ENCODE measurements at regions not wholly inside any gene's neighbourhood (a gene's known extent, or its start where the extent isn't known, plus 50 kb on each side); places are given as distances from the start of the nearest gene placed in this dataset.

DNA sequence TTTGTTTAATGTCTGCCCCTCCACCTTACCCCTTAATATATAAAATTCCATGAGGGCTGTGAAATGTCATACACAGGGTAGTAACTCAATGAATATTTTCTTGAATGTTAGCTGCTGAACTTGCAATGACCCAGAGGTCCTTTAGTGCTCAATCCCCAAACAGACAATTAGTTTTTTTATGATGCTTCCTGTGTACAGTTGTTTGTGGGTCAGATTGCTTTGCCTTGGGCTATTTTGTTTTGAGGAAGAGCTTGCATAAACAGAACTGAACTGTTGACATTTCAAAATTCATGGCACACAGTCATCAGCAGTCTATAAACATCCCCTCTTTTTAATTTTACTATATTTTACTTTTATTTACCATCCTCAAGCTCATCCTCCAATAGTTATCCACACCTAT lies 820.5 kb upstream of the SEL1L start:
- Histone ChIP-seq H3K27me3 (ENCODE audit: control insufficient read depth in 2 of 2, insufficient read depth in 2 of 2, low read length in 2 of 2) (no peaks in the 10 kb centered on the region), H3K4me1 (ENCODE audit: control insufficient read depth in 1 of 2, insufficient read depth in 2 of 2, low read length in 2 of 2) (no peaks in the 10 kb centered on the region), H2AFZ (ENCODE audit: insufficient read depth, low read depth, low read length, poor library complexity, severe bottlenecking) (no peak overlapping the region), H3K27ac (ENCODE audit: low read depth in 1 of 2, low read length in 2 of 2) (no peak overlapping the region), H4K20me1 (ENCODE audit: insufficient read depth, low read length) (no peaks in the 10 kb centered on the region), H3K9ac (ENCODE audit: insufficient read depth, low read length, poor library complexity, severe bottlenecking) (no peak overlapping the region), H3K36me3 (replicated peaks in 1 of 2; ENCODE audit: control insufficient read depth in 1 of 2, insufficient read depth in 2 of 2, low read length in 2 of 2) (no peaks in the 10 kb centered on the region), H3K4me3 (replicated peaks in 1 of 3; ENCODE audit: low read depth in 2 of 3, low read length in 3 of 3) (no peak overlapping the region), H3K79me2 (ENCODE audit: insufficient read depth, low read length) (no peaks in the 10 kb centered on the region), H3K4me2 (replicated peaks; ENCODE audit: extremely low read depth, low read length, poor library complexity, severe bottlenecking) (no peak overlapping the region), H3K9me3 (replicated peaks in 1 of 2; ENCODE audit: control insufficient read depth in 1 of 2, insufficient read depth in 1 of 2, low read length in 2 of 2) (no peaks in the 10 kb centered on the region)
- H3K9me3 Mint-ChIP-seq, result peaks cover 0 to 14% (median 0%) of the 10 kb centered on the region in 7 donors
- H3K4me1 Mint-ChIP-seq, result no peaks in the 10 kb centered on the region
- no peaks in the 10 kb centered on the region for H3K27me3 Mint-ChIP-seq (ENCODE audit: low read depth in 3 of 3)
- no peak overlapping the region for H3K4me3 Mint-ChIP-seq
- no peak for DNase-seq
- H3K27ac Mint-ChIP-seq, result no peak overlapping the region
- no peaks in the 10 kb centered on the region for H3K36me3 Mint-ChIP-seq
- intact Hi-C loops (cut with micrococcal nuclease), result no loop called here
- no peak for TF ChIP-seq CTCF (IDR thresholded peaks at IDR 0.05)

DNA sequence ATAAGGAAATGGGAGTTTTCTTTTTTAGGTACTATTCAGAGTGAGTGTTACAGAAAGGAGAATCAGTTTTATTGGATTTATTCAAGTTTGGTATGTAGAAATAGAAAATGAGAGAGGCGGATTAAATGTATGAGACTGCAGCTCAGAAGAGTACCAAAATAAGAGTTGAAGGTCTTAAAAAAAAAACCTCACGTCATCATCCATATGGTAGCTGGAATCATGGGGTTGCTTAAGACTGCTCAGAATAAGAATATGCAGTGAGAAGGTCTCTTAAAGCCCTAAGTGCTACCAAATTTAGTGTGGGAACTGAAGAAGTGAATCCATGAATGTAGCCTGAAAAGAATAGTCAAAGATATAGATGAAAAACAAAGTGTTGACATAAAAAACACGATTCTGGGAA lies 825.5 kb upstream of the SEL1L start:
- Histone ChIP-seq H3K4me3 (replicated peaks in 1 of 3; ENCODE audit: low read depth in 2 of 3, low read length in 3 of 3) (no peak overlapping the region), H3K79me2 (ENCODE audit: insufficient read depth, low read length) (no peaks in the 10 kb centered on the region), H3K36me3 (replicated peaks in 1 of 2; ENCODE audit: control insufficient read depth in 1 of 2, insufficient read depth in 2 of 2, low read length in 2 of 2) (no peaks in the 10 kb centered on the region), H3K9ac (ENCODE audit: insufficient read depth, low read length, poor library complexity, severe bottlenecking) (no peak overlapping the region), H3K4me2 (replicated peaks; ENCODE audit: extremely low read depth, low read length, poor library complexity, severe bottlenecking) (no peak overlapping the region), H3K27ac (ENCODE audit: low read depth in 1 of 2, low read length in 2 of 2) (no peak overlapping the region), H2AFZ (ENCODE audit: insufficient read depth, low read depth, low read length, poor library complexity, severe bottlenecking) (no peak overlapping the region), H4K20me1 (ENCODE audit: insufficient read depth, low read length) (no peaks in the 10 kb centered on the region), H3K27me3 (ENCODE audit: control insufficient read depth in 2 of 2, insufficient read depth in 2 of 2, low read length in 2 of 2) (no peaks in the 10 kb centered on the region), H3K9me3 (replicated peaks in 1 of 2; ENCODE audit: control insufficient read depth in 1 of 2, insufficient read depth in 1 of 2, low read length in 2 of 2) (no peaks in the 10 kb centered on the region), H3K4me1 (ENCODE audit: control insufficient read depth in 1 of 2, insufficient read depth in 2 of 2, low read length in 2 of 2) (no peaks in the 10 kb centered on the region)
- peaks cover 0 to 1% (median 0%) of the 10 kb centered on the region in 3 donors for H3K27me3 Mint-ChIP-seq (ENCODE audit: low read depth in 3 of 3)
- 93% methylated on average over 2 of the region's 3 CpGs for WGBS (ENCODE audit: insufficient coverage)
- no peak for TF ChIP-seq CTCF (IDR thresholded peaks at IDR 0.05)
- intact Hi-C loops (cut with micrococcal nuclease), result no loop called here
- H3K36me3 Mint-ChIP-seq, result no peaks in the 10 kb centered on the region
- H3K4me1 Mint-ChIP-seq, result no peaks in the 10 kb centered on the region
- H3K4me3 Mint-ChIP-seq, result no peak overlapping the region
- no peak for DNase-seq
- H3K27ac Mint-ChIP-seq, result no peak overlapping the region
- peaks cover 0 to 14% (median 2%) of the 10 kb centered on the region in 7 donors for H3K9me3 Mint-ChIP-seq

Data from CD14-positive monocyte (primary cell).